Bronchial epithelial cell (primary cell): ENCODE measurements at regions not wholly inside any gene's neighbourhood (a gene's known extent, or its start where the extent isn't known, plus 50 kb on each side); places are given as distances from the start of the nearest gene placed in this dataset.
A peak's percentile ranks its signal among the peaks of the same experiment; 100 is the strongest.

ENCODE experiments used
- DNase-seq: peaks from one replicate; pipeline ENCODE4 v3.0.0-alpha.2; 2010; ENCODE audit warnings: low read depth
- FAIRE-seq: peaks from 2 replicates; lab custom pipeline; 2011; peaks lifted over from hg19 to GRCh38; lab: Jason Lieb, UNC
- H3K27me3 ChIP-seq: 2 replicates; pipeline ENCODE4 v1.5.1; 2011; ENCODE audit warnings: low read length; ENCODE audit not compliant: control insufficient read depth, insufficient read depth
- H3K36me3 ChIP-seq: 2 replicates; pipeline ENCODE4 v1.5.1; 2011; ENCODE audit warnings: low read length; ENCODE audit not compliant: control insufficient read depth, insufficient read depth
- H3K4me3 ChIP-seq: 2 replicates; pipeline ENCODE4 v1.5.1; 2011; ENCODE audit warnings: mild to moderate bottlenecking, low read depth, low read length, control low read depth
- CTCF ChIP-seq: IDR thresholded peaks from 2 replicates; pipeline ENCODE4 v1.5.1; 2011; ENCODE audit warnings: mild to moderate bottlenecking, moderate library complexity, low read length, control low read depth, inconsistent platforms; ENCODE audit not compliant: insufficient read depth, severe bottlenecking

DNA sequence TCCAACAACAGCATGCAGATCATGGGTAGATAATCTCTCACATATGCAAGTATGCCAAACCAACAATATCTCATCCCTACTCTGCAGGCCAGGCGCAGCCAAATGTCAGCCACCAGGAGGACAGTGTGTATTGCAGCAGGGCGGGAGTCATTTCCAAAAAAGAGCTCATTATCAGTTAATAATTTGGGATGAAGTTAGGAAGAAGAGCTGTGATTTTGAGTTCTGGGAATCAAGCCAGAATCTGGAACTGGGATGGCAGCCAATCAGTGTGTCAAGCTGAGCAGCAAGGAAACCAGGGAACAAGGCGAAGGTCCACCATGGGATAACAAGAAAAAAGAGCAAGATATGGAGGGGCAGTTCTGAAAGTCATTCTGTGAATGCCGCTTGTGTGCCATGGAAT, 88.2 kb upstream of the CAMK2D start:
- no peak for DNase-seq
- no peaks in the 10 kb centered on the region for H3K27me3 ChIP-seq
- no peak for TF ChIP-seq CTCF
- no peak overlapping the region for H3K4me3 ChIP-seq
- H3K36me3 ChIP-seq = no peaks in the 10 kb centered on the region
- no peak for FAIRE-seq

GRCh38 chr4:113847710-113848109, 86.2 kb upstream of the CAMK2D start:
- H3K36me3 ChIP-seq = no peaks in the 10 kb centered on the region
- FAIRE-seq (no peak), DNase-seq (no peak)
- no peak for TF ChIP-seq CTCF
- H3K27me3 ChIP-seq = no peaks in the 10 kb centered on the region
- H3K4me3 ChIP-seq = no peak overlapping the region

- no peak overlapping the region for H3K4me3 ChIP-seq
- no peak for FAIRE-seq
- no peaks in the 10 kb centered on the region for H3K27me3 ChIP-seq
- no peak for DNase-seq
- no peak for TF ChIP-seq CTCF
- no peaks in the 10 kb centered on the region for H3K36me3 ChIP-seq
These were observed 84.9 kb upstream of the CAMK2D start for GRCh38 chr4:113846433-113846832.

- H3K27me3 ChIP-seq = no peaks in the 10 kb centered on the region
- no peak for FAIRE-seq
These were observed 83.6 kb upstream of the CAMK2D start for GRCh38 chr4:113845138-113845537.

GRCh38 chr4:113844369-113844768, 82.8 kb upstream of the CAMK2D start:
- H3K36me3 ChIP-seq = no peaks in the 10 kb centered on the region
- no peak for FAIRE-seq
- no peak overlapping the region for H3K4me3 ChIP-seq
- TF ChIP-seq CTCF = no peak
- H3K27me3 ChIP-seq = no peaks in the 10 kb centered on the region
- no peak for DNase-seq

More at GRCh38 chr4:113845138-113845537, 83.6 kb upstream of the CAMK2D start:
- Histone ChIP-seq H3K36me3 (no peaks in the 10 kb centered on the region), H3K4me3 (no peak overlapping the region)
- DNase-seq = no peak
- no peak for TF ChIP-seq CTCF

GRCh38 chr4:113840861-113841260, 79.3 kb upstream of the CAMK2D start:
- Histone ChIP-seq H3K4me3 (no peak overlapping the region), H3K36me3 (no peaks in the 10 kb centered on the region), H3K27me3 (no peaks in the 10 kb centered on the region)
- FAIRE-seq (no peak), DNase-seq (peak; percentile 73)
- TF ChIP-seq CTCF = no peak
